Activated naive CD8-positive, alpha-beta T cell treated with anti-CD3 and anti-CD28 coated beads for 36 hours (primary cell): ENCODE measurements at regions not wholly inside any gene's neighbourhood (a gene's known extent, or its start where the extent isn't known, plus 50 kb on each side); places are given as distances from the start of the nearest gene placed in this dataset.
"Not testable (repeated sequence)": the region's sequence is repeated elsewhere in the genome, so short reads cannot be mapped to it uniquely, and the experiment has no call there.

Source experiments
- DNase-seq: peaks from one replicate; pipeline ENCODE4 v3.0.0; 2021
- H3K27ac Mint-ChIP-seq: one replicate; pipeline ENCODE4 v1.8.0; 2022; ENCODE audit warnings: mild to moderate bottlenecking, moderate library complexity, mixed read lengths
- H3K27me3 Mint-ChIP-seq: one replicate; pipeline ENCODE4 v1.8.0; 2022; ENCODE audit warnings: mild to moderate bottlenecking, mixed read lengths
- H3K36me3 Mint-ChIP-seq: one replicate; pipeline ENCODE4 v1.8.0; 2021; ENCODE audit warnings: mild to moderate bottlenecking, mixed read lengths
- H3K4me1 Mint-ChIP-seq: one replicate; pipeline ENCODE4 v1.8.0; 2021; ENCODE audit warnings: mixed read lengths
- H3K4me3 Mint-ChIP-seq: one replicate; pipeline ENCODE4 v1.8.0; 2022; ENCODE audit warnings: mild to moderate bottlenecking, moderate library complexity, mixed read lengths
- H3K9me3 Mint-ChIP-seq: one replicate; pipeline ENCODE4 v1.8.0; 2022; ENCODE audit warnings: mixed read lengths

GRCh38 chr17:77805970-77806369 lies 152.5 kb upstream of the TNRC6C start:
- not testable (repeated sequence) for DNase-seq, H3K4me1 Mint-ChIP-seq, H3K27ac Mint-ChIP-seq, H3K9me3 Mint-ChIP-seq, H3K27me3 Mint-ChIP-seq, H3K4me3 Mint-ChIP-seq, H3K36me3 Mint-ChIP-seq

GRCh38 chr17:77807051-77807745 lies 151.3 kb upstream of the TNRC6C start:
- Mint-ChIP-seq H3K27me3 (no peaks in the 10 kb centered on the region), H3K27ac (no peak overlapping the region), H3K4me3 (no peak overlapping the region), H3K36me3 (no peaks in the 10 kb centered on the region), H3K4me1 (no peaks in the 10 kb centered on the region), H3K9me3 (no peaks in the 10 kb centered on the region)
- DNase-seq, result no peak

GRCh38 chr17:77807746-77808441 lies 150.6 kb upstream of the TNRC6C start:
- H3K36me3 Mint-ChIP-seq, result no peaks in the 10 kb centered on the region
- H3K27ac Mint-ChIP-seq, result no peak overlapping the region
- no peaks in the 10 kb centered on the region for H3K9me3 Mint-ChIP-seq
- DNase-seq, result no peak
- no peaks in the 10 kb centered on the region for H3K4me1 Mint-ChIP-seq
- H3K27me3 Mint-ChIP-seq, result no peaks in the 10 kb centered on the region
- H3K4me3 Mint-ChIP-seq, result no peak overlapping the region

- no peak for DNase-seq
- Mint-ChIP-seq H3K4me1 (no peaks in the 10 kb centered on the region), H3K27ac (no peak overlapping the region), H3K36me3 (no peaks in the 10 kb centered on the region), H3K9me3 (no peaks in the 10 kb centered on the region), H3K4me3 (no peak overlapping the region), H3K27me3 (no peaks in the 10 kb centered on the region)
Observed at GRCh38 chr17:77808686-77809425, 149.6 kb upstream of the TNRC6C start.

- Mint-ChIP-seq H3K4me3 (no peak overlapping the region), H3K9me3 (no peaks in the 10 kb centered on the region), H3K27me3 (no peaks in the 10 kb centered on the region), H3K4me1 (no peaks in the 10 kb centered on the region), H3K36me3 (no peaks in the 10 kb centered on the region), H3K27ac (no peak overlapping the region)
- no peak for DNase-seq
Observed at GRCh38 chr17:77809814-77810213, 148.7 kb upstream of the TNRC6C start.

- no peak for DNase-seq
- Mint-ChIP-seq H3K4me3 (no peak overlapping the region), H3K9me3 (no peaks in the 10 kb centered on the region), H3K27ac (no peak overlapping the region), H3K4me1 (no peaks in the 10 kb centered on the region), H3K27me3 (no peaks in the 10 kb centered on the region), H3K36me3 (no peaks in the 10 kb centered on the region)
Observed at GRCh38 chr17:77810536-77810935, 148.0 kb upstream of the TNRC6C start.

GRCh38 chr17:77811521-77811920 lies 147.0 kb upstream of the TNRC6C start:
- H3K27ac Mint-ChIP-seq, result no peak overlapping the region
- no peaks in the 10 kb centered on the region for H3K4me1 Mint-ChIP-seq
- no peaks in the 10 kb centered on the region for H3K27me3 Mint-ChIP-seq
- no peaks in the 10 kb centered on the region for H3K36me3 Mint-ChIP-seq
- DNase-seq, result no peak
- no peak overlapping the region for H3K4me3 Mint-ChIP-seq
- no peaks in the 10 kb centered on the region for H3K9me3 Mint-ChIP-seq

GRCh38 chr17:77814091-77814772 lies 144.3 kb upstream of the TNRC6C start:
- Mint-ChIP-seq H3K36me3 (no peaks in the 10 kb centered on the region), H3K4me3 (no peak overlapping the region), H3K4me1 (no peaks in the 10 kb centered on the region), H3K27me3 (no peaks in the 10 kb centered on the region), H3K9me3 (no peaks in the 10 kb centered on the region), H3K27ac (no peak overlapping the region)
- no peak for DNase-seq

GRCh38 chr17:77815127-77815905 lies 143.2 kb upstream of the TNRC6C start:
- H3K4me1 Mint-ChIP-seq, result no peaks in the 10 kb centered on the region
- no peaks in the 10 kb centered on the region for H3K27me3 Mint-ChIP-seq
- no peak overlapping the region for H3K4me3 Mint-ChIP-seq
- no peaks in the 10 kb centered on the region for H3K36me3 Mint-ChIP-seq
- H3K9me3 Mint-ChIP-seq, result no peaks in the 10 kb centered on the region
- no peak for DNase-seq
- H3K27ac Mint-ChIP-seq, result no peak overlapping the region

GRCh38 chr17:77817953-77818352 lies 140.6 kb upstream of the TNRC6C start:
- Mint-ChIP-seq H3K27me3 (no peaks in the 10 kb centered on the region), H3K4me3 (no peak overlapping the region), H3K27ac (no peak overlapping the region), H3K9me3 (no peaks in the 10 kb centered on the region), H3K36me3 (no peaks in the 10 kb centered on the region), H3K4me1 (no peaks in the 10 kb centered on the region)
- no peak for DNase-seq

- no peaks in the 10 kb centered on the region for H3K4me1 Mint-ChIP-seq
- no peak overlapping the region for H3K4me3 Mint-ChIP-seq
- no peaks in the 10 kb centered on the region for H3K36me3 Mint-ChIP-seq
- H3K9me3 Mint-ChIP-seq, result no peaks in the 10 kb centered on the region
- H3K27me3 Mint-ChIP-seq, result no peaks in the 10 kb centered on the region
- no peak overlapping the region for H3K27ac Mint-ChIP-seq
- no peak for DNase-seq
Observed at GRCh38 chr17:77819497-77819896, 139.0 kb upstream of the TNRC6C start.

GRCh38 chr17:77821114-77821513 lies 137.4 kb upstream of the TNRC6C start:
- Mint-ChIP-seq H3K4me1 (no peaks in the 10 kb centered on the region), H3K4me3 (no peak overlapping the region)
- no peak for DNase-seq

GRCh38 chr17:77822302-77823030 lies 136.0 kb upstream of the TNRC6C start:
- no peak for DNase-seq
- Mint-ChIP-seq H3K9me3 (no peaks in the 10 kb centered on the region), H3K4me1 (no peaks in the 10 kb centered on the region), H3K36me3 (no peaks in the 10 kb centered on the region), H3K27me3 (no peaks in the 10 kb centered on the region), H3K27ac (no peak overlapping the region), H3K4me3 (no peak overlapping the region)

More at GRCh38 chr17:77821114-77821513, 137.4 kb upstream of the TNRC6C start:
- Mint-ChIP-seq H3K36me3 (no peaks in the 10 kb centered on the region), H3K27ac (no peak overlapping the region), H3K27me3 (no peaks in the 10 kb centered on the region), H3K9me3 (no peaks in the 10 kb centered on the region)
